Activated naive CD4-positive, alpha-beta T cell treated with anti-CD3 and anti-CD28 coated beads, Interleukin-2, amount 50 U/mL, for 72 hours (primary cell): ENCODE measurements at regions not wholly inside any gene's neighbourhood (a gene's known extent, or its start where the extent isn't known, plus 50 kb on each side); places are given as distances from the start of the nearest gene placed in this dataset.

ENCODE experiments used
- ATAC-seq, 2 donors: fragments of 150-1000 bp; cut with Tn5 transposase; 2 replicates each; pipeline ENCODE4 v1.10.0; 2021; ENCODE audit warnings: mild to moderate bottlenecking in 2 of 2, moderate library complexity in 2 of 2
- DNase-seq, 2 donors: peaks; one replicate each; pipeline ENCODE4 v3.0.0; 2021 to 2022; ENCODE audit warnings: low spot score in 2 of 2
- H3K27ac Mint-ChIP-seq, 2 donors: one replicate each; pipeline ENCODE4 v1.8.0; 2022; ENCODE audit warnings: mild to moderate bottlenecking in 2 of 2, mixed read lengths in 2 of 2
- H3K36me3 Mint-ChIP-seq, 2 donors: one replicate each; pipeline ENCODE4 v1.8.0; 2022; ENCODE audit warnings: mixed read lengths in 2 of 2
- H3K9me3 Mint-ChIP-seq, 2 donors: one replicate each; pipeline ENCODE4 v1.8.0; 2022; ENCODE audit warnings: mixed read lengths in 2 of 2

DNA sequence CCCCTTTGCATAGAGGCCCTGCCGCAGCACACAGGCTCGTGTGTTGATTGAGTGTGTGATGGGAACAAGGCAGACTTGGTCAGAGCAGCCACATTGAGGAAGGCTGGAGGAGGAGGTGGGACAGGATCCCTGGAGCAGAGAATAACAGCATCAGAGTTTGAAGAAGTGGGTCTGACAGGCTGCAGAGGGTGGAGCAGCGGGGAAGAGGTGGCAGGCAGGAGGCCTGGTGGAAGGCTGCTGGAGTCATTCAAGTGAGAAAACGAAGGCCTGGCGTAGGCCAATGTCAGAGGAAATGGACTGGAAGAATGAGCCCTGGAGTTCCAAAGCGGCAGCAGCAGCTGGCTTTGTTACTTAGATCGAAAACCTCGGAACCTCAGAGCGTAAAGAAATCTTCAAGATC is 115.0 kb upstream of the GRIK3 start:
- Mint-ChIP-seq H3K27ac (no peak overlapping the region), H3K9me3 (no peaks in the 10 kb centered on the region), H3K36me3 (no peaks in the 10 kb centered on the region)
- ATAC-seq = no peak
- no peak for DNase-seq

DNA sequence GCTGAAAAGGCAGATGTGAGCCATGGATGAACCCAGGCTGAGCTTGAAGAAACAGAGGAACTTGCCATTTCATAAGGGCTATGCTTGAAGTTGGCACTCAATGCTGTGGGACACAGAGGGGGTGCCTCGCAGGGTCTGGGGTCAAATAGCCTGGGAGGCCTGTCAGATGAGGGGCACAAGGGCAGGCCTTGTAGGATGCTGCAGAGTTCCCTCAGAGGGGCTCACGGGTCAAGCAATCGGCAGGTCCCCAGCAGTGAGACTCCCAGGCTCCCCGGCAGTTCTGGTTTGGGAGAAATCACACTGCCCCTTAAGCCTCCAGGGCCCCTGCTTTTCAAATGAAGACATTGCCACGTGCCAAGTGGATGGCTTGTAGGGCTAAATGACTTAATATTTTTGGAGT is 116.7 kb upstream of the GRIK3 start:
- peaks cover 4 to 5% of the 10 kb centered on the region in 2 donors for H3K9me3 Mint-ChIP-seq
- H3K27ac Mint-ChIP-seq = no peak overlapping the region
- DNase-seq (no peak), ATAC-seq (no peak)
- H3K36me3 Mint-ChIP-seq = no peaks in the 10 kb centered on the region

DNA sequence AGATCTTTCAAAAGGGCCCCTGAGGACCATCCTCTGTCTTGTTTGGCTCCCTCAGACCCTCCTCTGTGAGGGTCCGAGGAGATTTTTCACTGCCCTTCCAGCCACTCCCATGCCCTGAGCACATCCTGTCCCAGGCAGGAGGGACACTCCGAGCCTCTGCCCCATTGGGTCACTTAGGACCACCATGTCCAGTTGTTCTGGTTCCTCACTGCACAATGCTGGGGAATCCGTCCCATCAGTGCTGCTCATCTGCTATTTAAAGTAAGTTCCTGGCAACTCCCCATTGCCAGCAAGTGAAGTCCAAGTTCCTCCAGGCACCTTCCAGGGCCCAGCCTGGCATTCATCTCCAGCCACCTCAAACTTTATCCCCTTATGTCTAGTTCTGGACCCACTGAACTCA is 117.5 kb upstream of the GRIK3 start:
- Mint-ChIP-seq H3K9me3 (peaks cover 4 to 5% of the 10 kb centered on the region in 2 donors), H3K36me3 (no peaks in the 10 kb centered on the region), H3K27ac (no peak overlapping the region)
- ATAC-seq (no peak), DNase-seq (no peak)

DNA sequence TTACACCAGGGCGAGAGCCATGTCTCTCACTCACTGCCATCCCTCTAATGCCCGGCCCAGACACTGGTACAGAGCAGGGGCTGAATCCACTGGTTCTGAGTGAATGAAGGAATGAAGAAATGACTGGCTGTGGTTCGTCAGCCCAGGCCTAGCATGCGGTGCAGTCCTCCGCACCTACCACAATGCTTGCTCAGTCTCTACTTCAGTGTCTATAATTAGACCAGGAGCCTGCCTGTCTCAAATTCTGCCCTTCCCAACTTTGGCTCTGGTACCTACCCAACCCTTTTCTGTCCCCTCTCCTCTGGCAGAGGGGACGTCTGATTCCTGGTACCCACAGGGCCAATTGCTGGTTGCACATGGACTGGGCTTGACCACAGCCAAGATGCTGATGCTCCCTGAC is 118.2 kb upstream of the GRIK3 start:
- H3K9me3 Mint-ChIP-seq = peaks cover 4 to 5% of the 10 kb centered on the region in 2 donors
- H3K36me3 Mint-ChIP-seq = no peaks in the 10 kb centered on the region
- no peak overlapping the region for H3K27ac Mint-ChIP-seq
- ATAC-seq = no peak
- no peak for DNase-seq

DNA sequence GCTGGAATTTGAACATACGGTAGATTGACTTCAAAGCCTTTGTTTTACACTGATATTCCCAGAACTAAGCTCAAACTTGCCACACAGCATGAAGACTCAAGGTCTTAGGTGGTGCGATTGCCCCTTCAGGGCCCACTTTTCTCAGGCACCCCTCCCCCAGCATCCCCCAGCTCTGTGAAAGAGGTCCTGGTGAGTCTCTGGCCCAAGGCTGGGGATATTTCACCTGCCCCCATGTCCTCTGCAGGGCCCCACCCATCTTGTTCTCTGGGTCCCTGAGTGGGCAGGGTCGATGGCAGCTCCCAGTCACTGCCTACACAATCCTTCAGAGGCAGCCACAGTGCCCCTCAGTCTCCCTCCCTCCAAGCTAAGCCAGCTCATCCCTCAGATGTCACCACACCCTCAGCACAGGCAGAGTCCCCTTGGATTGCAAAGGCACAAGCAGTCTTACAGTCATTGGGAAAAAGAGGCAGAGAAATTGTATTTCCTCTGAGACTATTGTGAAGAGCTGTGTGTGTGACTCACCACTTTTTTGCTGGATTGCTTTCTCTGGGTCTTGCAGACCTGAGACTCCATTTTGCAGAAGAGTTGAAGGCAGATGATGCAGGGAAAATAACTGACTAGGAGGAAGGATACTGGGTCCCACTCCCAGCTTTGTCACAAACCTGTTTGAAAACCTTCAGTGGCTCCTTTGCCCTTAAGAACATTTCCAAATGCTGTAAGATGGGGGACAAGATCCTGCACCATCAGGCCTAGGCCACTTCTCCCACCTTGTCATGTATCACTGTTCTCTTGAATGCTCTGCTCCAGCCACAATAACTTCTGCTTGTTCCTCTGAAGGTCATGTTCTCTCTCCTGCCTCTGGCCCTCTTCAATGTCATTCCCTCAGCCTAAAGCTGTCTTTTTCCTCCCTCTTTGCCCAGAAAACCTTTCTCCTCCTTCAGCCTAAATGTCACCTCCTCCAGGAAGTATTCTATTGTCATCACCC is 119.1 kb upstream of the GRIK3 start:
- no peak overlapping the region for H3K27ac Mint-ChIP-seq
- DNase-seq (no peak), ATAC-seq (no peak)
- peaks cover 4 to 5% of the 10 kb centered on the region in 2 donors for H3K9me3 Mint-ChIP-seq
- no peaks in the 10 kb centered on the region for H3K36me3 Mint-ChIP-seq

DNA sequence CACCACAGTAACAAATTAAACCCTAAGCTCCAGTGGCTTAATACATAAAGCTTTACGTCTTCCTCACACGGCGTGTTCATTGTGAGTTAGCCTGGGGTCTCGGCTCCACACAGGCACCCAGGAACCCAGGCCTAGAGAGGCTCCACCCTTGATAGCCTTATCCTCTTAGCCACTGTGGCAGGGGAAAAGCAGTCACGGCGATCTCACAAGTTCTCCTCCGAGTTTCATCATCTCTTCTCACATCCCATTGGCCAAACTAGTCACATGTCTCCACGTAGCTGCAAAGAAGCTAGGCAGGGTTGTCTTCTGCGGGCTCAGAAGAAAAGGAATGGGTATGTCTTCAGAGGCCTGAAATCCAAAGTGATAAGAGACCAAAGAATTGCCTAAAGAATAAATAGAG is 122.3 kb upstream of the GRIK3 start:
- Mint-ChIP-seq H3K9me3 (peaks cover 5 to 9% of the 10 kb centered on the region in 2 donors), H3K36me3 (no peaks in the 10 kb centered on the region), H3K27ac (no peak overlapping the region)
- no peak for ATAC-seq
- no peak for DNase-seq

DNA sequence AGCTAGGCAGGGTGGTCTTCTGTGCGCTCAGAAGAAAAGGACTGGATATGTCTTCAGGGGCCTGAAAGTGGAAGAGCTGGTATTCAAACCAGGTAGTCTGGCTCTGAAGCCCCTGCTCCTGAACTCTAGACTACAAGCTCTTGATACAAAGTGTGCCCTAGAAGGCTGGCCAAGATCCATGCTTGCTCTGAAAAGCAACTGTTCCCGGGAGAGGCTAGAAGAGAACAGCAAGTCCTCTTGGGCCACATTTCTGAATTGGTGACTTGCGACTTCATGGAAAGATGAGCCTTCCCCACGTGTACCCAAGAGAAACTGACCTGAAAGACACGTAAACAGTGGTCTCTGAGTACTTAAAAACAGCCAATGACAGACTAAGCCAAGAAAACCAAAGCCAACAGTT is 123.3 kb upstream of the GRIK3 start:
- no peaks in the 10 kb centered on the region for H3K36me3 Mint-ChIP-seq
- H3K9me3 Mint-ChIP-seq = peaks cover 8 to 9% of the 10 kb centered on the region in 2 donors
- no peak overlapping the region for H3K27ac Mint-ChIP-seq
- no peak for DNase-seq
- no peak for ATAC-seq

DNA sequence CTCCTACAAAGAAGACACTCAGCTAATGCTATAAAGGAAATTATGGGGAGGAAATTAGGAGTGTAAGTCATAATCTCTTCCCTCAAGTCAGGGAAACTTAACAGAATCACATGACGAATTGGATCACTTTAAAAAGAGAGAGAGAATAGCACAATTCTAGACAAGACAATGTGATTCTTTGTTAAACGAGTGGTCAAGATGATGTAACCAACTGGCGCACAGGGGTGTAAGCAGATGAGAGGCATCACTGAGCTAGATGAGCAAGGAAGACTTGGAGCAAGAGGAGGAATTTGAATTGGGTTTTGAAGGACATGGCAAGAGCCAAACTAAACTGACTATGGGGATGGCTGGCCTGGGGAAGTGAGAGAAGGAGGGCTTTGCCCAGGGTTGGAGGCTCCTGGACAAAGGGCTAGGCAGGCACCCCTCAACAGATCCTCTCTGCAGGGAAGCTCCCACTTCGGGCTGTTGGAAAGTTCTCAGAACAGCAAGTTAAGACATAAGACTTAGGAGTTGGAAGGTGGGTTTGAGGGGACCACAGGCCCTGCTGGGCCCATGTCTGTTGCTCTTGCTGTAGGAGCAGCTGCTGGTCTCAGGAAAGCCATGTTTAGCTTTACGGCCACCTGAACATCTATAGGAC is 123.9 kb upstream of the GRIK3 start:
- no peaks in the 10 kb centered on the region for H3K36me3 Mint-ChIP-seq
- H3K9me3 Mint-ChIP-seq = peaks cover 8 to 9% of the 10 kb centered on the region in 2 donors
- H3K27ac Mint-ChIP-seq = no peak overlapping the region
- ATAC-seq (no peak), DNase-seq (no peak)

DNA sequence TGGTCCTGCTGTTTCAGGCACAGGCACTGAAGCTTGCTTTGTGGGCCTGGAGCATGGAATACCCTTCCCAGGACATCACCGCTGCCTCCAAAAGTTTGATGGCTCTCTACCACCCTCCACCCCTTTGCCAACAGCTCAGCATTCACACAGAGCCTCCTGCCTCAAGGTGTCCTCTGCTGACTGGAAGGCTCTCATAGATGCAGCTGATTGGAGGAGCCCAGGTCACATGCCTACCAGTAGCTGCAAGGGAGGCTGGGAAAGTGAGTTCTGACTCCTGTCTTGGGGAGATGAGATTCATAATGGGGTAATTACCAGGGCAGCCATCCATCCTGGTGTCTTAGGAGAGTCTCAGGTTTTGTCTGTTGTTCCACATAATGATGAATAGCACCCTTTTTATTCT is 124.8 kb upstream of the GRIK3 start:
- Mint-ChIP-seq H3K36me3 (no peaks in the 10 kb centered on the region), H3K27ac (no peak overlapping the region), H3K9me3 (peaks cover 8 to 9% of the 10 kb centered on the region in 2 donors)
- ATAC-seq = no peak
- DNase-seq = no peak

DNA sequence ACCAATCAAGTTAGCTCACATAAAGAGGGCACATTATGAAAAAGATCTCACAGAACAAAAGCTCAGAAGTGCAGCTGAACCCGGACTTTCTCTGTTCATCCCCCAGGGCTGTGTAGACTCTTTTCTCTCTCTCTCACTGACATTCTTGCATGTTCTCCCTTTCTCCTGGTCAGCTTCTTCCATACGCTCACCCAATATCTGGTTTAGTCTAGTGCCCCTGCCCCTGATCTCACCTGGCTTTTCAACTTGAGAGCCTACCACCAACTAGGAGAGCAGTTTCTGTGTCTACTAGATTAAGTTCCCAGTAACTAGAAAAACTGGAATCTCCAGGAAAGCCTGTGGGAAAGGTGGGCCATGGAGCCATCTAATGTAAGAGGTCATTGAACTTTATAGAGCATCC is 126.9 kb upstream of the GRIK3 start:
- no peak for DNase-seq
- Mint-ChIP-seq H3K36me3 (no peaks in the 10 kb centered on the region), H3K9me3 (peaks cover 7 to 9% of the 10 kb centered on the region in 2 donors), H3K27ac (no peak overlapping the region)
- no peak for ATAC-seq

DNA sequence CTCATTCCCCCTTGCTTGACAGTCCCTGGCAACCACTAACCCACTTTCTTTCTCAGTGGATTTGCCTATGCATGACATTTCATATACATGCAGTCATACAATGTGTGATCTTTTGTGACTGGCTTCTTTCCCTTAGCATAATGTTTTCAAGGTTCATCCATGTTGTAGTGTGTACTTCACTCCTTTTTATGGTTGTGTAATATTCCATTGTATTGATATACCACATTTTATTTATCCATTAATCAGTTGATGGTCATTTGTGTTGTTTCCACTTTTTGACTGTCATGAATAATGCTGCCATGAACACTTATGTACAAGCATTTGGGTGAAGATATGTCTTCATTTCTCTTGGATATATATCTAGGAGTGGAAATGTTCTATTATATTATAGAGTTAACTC is 127.7 kb upstream of the GRIK3 start:
- ATAC-seq (no peak), DNase-seq (no peak)
- H3K9me3 Mint-ChIP-seq = peaks cover 7 to 9% of the 10 kb centered on the region in 2 donors
- H3K36me3 Mint-ChIP-seq = no peaks in the 10 kb centered on the region
- no peak overlapping the region for H3K27ac Mint-ChIP-seq

DNA sequence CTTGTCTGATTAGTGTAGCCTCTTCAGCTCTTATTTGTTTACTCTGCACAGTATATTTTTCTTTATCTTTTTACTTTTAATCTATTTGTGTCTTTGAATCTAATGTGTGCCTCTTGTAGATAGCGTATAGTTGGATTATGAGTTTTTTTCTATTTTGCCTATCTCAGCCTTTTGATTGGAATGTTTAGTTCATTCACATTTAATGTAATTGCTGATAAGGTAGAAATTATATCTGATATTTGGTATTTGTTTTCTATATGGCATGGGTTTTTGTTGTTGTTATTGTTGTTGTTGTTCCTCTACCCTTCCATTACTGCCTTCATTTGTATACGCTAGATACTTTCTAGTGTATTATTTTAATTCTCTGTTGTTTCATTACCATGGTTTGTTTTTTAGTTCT is 131.7 kb upstream of the GRIK3 start:
- no peak overlapping the region for H3K27ac Mint-ChIP-seq
- ATAC-seq (no peak), DNase-seq (no peak)
- no peaks in the 10 kb centered on the region for H3K36me3 Mint-ChIP-seq
- H3K9me3 Mint-ChIP-seq = peaks cover 5 to 12% of the 10 kb centered on the region in 2 donors

DNA sequence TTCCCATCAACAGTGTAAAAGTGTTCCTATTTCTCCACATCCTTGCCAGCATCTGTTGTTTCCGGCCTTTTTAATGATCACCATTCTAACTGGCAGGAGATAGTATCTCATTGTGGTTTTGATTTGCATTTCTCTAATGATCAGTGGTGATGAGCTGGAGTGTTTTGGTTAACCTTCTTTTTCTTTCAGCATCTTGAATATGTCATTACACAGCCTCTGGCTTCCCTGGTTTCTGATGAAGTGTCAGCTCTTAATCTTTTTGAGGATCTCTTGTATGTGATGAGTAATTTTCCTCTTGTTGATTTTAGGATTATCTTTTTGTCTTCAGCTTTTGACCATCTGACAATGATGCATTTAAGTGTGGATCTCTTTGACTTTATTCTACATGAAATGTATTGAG is 133.2 kb upstream of the GRIK3 start:
- Mint-ChIP-seq H3K27ac (no peak overlapping the region), H3K36me3 (no peaks in the 10 kb centered on the region), H3K9me3 (peaks cover 5 to 8% of the 10 kb centered on the region in 2 donors)
- no peak for ATAC-seq
- DNase-seq = no peak

DNA sequence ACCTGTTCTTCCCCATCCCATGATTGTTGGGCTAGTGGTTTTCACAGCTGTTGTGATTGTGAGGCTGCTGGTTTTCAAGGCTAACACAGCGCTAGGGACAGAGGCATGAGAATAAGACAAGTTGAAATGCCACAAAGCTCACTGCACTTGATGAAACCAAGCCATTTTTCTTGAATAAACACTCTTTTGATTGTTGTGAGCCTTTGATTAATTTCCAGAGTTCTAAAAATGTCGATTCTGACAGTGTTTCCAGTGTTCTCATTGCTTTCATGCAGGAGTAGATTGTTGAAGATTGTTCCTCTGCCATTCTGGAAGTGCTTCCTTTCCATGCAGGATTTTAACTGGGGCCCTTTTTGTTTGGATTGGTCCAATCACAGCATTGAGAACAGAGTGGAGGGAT is 134.9 kb upstream of the GRIK3 start:
- H3K9me3 Mint-ChIP-seq = peaks cover 5 to 8% of the 10 kb centered on the region in 2 donors
- DNase-seq = no peak

DNA sequence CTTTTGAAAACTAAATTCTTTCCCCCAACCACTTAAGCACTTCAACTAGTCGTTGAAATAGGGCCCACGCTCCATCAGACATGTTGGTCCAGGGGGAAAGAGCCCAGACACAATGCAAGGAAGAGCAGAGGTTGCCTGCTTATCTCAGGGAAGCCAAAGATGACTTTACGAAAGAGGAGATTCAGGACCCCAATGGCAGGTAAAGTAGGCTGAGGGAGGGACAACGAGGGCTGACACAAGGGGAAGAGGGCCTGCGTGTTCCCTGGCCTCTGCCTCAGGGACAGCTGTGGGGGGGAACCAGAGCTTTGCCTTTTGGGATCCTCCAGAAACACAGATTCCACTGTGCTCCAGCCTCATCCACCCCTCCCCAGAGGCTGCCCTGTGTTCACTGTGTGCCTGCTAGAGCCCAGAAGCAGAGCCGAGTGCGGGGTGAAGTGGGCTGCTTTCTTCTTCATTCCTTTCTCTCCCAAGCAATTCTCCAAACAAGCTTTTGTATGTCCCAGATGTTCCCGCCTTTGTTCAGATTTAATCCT is 135.5 kb upstream of the GRIK3 start:
- ATAC-seq (no peak), DNase-seq (no peak)
- H3K36me3 Mint-ChIP-seq = no peaks in the 10 kb centered on the region
- H3K27ac Mint-ChIP-seq = no peak overlapping the region
- peaks cover 5 to 8% of the 10 kb centered on the region in 2 donors for H3K9me3 Mint-ChIP-seq

More for the DNA sequence above, 134.9 kb upstream of the GRIK3 start:
- Mint-ChIP-seq H3K27ac (no peak overlapping the region), H3K36me3 (no peaks in the 10 kb centered on the region)
- no peak for ATAC-seq

DNA sequence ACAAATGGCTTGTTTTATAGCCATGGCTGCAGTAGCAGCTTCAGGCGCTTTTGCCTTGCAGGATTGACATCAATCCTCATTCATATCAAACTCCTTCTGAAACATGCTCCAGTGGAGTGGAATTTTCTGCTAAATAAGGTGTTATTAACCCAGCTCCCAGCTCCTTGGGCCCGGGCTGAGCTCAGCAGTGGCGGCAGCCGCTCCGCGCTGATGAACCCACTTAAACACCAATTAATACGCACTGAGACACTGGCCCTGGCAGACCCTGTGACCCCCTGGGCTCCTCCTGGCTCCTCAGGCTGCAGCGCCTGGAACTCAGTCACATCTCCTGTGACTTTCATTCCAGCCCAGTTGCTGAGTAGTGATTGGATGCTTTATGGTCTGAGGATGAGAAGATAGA is 137.4 kb upstream of the GRIK3 start:
- Mint-ChIP-seq H3K27ac (no peak overlapping the region), H3K9me3 (peaks cover 0 to 5% of the 10 kb centered on the region in 2 donors), H3K36me3 (no peaks in the 10 kb centered on the region)
- DNase-seq = no peak
- ATAC-seq = no peak

DNA sequence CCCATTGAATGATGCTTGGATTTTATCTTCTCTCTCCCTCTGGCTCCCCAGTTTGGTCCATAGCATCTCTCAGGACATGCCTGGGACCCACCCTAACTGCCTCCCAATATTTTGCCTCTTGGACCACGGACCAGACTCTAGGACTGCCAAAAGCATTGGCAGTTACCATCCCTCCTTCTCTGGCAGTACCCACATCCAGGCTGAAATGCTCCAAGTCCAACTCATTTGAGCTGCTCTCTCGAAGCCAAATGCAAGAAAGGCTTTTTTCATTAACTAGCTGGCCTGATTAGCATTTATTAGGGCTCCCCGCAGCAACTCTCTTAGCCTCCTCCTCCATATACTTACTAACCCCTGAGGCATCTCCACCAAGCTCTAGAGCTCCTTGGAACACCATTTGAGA is 140.0 kb upstream of the GRIK3 start:
- Mint-ChIP-seq H3K36me3 (no peaks in the 10 kb centered on the region), H3K9me3 (no peaks in the 10 kb centered on the region), H3K27ac (no peak overlapping the region)
- DNase-seq (no peak), ATAC-seq (no peak)
